Stimulated activated CD4-positive, alpha-beta T cell treated with anti-CD3 and anti-CD28 coated beads, Interleukin-1b, Interleukin-23, amount 100 ng/mL, for 1 hour (primary cell): ENCODE measurements at regions not wholly inside any gene's neighbourhood (a gene's known extent, or its start where the extent isn't known, plus 50 kb on each side); places are given as distances from the start of the nearest gene placed in this dataset.

Source experiments
- DNase-seq, 2 donors: peaks; one replicate each; pipeline ENCODE4 v3.0.0-alpha.2; 2020; ENCODE audit warnings: low read depth in 2 of 2

- no peak for DNase-seq
Observed at GRCh38 chrY:15510288-15510687, 986.0 kb downstream of the NLGN4Y start.

GRCh38 chrY:15510984-15511650 is 986.8 kb downstream of the NLGN4Y start:
- no peak for DNase-seq

- DNase-seq: no peak
Observed at GRCh38 chrY:15535131-15535530, 1010.8 kb downstream of the NLGN4Y start.

- no peak for DNase-seq
Observed at GRCh38 chrY:15535784-15536511, 1011.6 kb downstream of the NLGN4Y start.

GRCh38 chrY:15540516-15540915 is 1016.2 kb downstream of the NLGN4Y start:
- no peak for DNase-seq

GRCh38 chrY:15546177-15546754 is 1021.9 kb downstream of the NLGN4Y start:
- no peak for DNase-seq

GRCh38 chrY:15552074-15552473 is 1027.7 kb downstream of the NLGN4Y start:
- no peak for DNase-seq

GRCh38 chrY:15554991-15555390 is 1030.7 kb downstream of the NLGN4Y start:
- no peak for DNase-seq

- no peak for DNase-seq
Observed at GRCh38 chrY:15559169-15559568, 1034.8 kb downstream of the NLGN4Y start.

- DNase-seq: no peak
Observed at GRCh38 chrY:15560840-15561239, 1036.5 kb downstream of the NLGN4Y start.

GRCh38 chrY:15561501-15562289 is 1037.4 kb downstream of the NLGN4Y start:
- DNase-seq: no peak

GRCh38 chrY:15577886-15578285 is 1053.6 kb downstream of the NLGN4Y start:
- no peak for DNase-seq

- DNase-seq: no peak
Observed at GRCh38 chrY:15578761-15579160, 1054.4 kb downstream of the NLGN4Y start.

GRCh38 chrY:15579245-15579644 is 1054.9 kb downstream of the NLGN4Y start:
- no peak for DNase-seq

GRCh38 chrY:15583111-15583510 is 1058.8 kb downstream of the NLGN4Y start:
- DNase-seq: no peak

- DNase-seq: no peak
Observed at GRCh38 chrY:15592957-15593356, 1068.6 kb downstream of the NLGN4Y start.

- DNase-seq: no peak
Observed at GRCh38 chrY:15593476-15594160, 1069.3 kb downstream of the NLGN4Y start.

GRCh38 chrY:15594179-15594578 is 1069.8 kb downstream of the NLGN4Y start:
- no peak for DNase-seq

GRCh38 chrY:15600565-15600964 is 1076.2 kb downstream of the NLGN4Y start:
- no peak for DNase-seq

GRCh38 chrY:15624370-15624769 is 1100.0 kb downstream of the NLGN4Y start:
- DNase-seq: no peak

GRCh38 chrY:15624928-15625327 is 1100.6 kb downstream of the NLGN4Y start:
- DNase-seq: no peak

GRCh38 chrY:15648198-15648597 is 1123.9 kb downstream of the NLGN4Y start:
- no peak for DNase-seq
